ENCODE measurements at regions not wholly inside any gene's neighbourhood (a gene's known extent, or its start where the extent isn't known, plus 50 kb on each side); places are given as distances from the start of the nearest gene placed in this dataset.

DNA sequence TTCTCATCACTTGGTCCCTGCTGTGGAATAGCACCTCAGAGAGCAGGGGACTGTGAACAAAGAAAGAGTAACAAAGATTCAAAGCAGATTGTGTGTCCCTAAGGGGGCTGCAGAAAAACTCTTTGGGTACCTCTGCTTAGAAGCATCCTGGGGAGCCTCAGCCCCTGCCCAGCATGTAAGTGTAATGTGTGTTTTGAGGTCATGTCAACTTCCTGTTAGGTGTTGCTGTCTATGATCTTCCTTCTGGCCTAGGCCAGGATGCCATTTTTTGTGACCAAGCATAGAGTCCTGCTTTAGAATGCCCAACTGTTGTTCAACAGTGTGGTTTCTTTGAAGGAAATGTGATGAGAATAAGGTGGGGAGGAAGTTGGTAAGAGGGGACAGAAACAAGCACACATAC, 77.1 kb upstream of the BCL6 start:
- TF ChIP-seq, protein P1, sequence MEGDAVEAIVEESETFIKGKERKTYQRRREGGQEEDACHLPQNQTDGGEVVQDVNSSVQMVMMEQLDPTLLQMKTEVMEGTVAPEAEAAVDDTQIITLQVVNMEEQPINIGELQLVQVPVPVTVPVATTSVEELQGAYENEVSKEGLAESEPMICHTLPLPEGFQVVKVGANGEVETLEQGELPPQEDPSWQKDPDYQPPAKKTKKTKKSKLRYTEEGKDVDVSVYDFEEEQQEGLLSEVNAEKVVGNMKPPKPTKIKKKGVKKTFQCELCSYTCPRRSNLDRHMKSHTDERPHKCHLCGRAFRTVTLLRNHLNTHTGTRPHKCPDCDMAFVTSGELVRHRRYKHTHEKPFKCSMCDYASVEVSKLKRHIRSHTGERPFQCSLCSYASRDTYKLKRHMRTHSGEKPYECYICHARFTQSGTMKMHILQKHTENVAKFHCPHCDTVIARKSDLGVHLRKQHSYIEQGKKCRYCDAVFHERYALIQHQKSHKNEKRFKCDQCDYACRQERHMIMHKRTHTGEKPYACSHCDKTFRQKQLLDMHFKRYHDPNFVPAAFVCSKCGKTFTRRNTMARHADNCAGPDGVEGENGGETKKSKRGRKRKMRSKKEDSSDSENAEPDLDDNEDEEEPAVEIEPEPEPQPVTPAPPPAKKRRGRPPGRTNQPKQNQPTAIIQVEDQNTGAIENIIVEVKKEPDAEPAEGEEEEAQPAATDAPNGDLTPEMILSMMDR (IDR thresholded peaks at IDR 0.05) = no peak
- TF ChIP-seq, protein P2, sequence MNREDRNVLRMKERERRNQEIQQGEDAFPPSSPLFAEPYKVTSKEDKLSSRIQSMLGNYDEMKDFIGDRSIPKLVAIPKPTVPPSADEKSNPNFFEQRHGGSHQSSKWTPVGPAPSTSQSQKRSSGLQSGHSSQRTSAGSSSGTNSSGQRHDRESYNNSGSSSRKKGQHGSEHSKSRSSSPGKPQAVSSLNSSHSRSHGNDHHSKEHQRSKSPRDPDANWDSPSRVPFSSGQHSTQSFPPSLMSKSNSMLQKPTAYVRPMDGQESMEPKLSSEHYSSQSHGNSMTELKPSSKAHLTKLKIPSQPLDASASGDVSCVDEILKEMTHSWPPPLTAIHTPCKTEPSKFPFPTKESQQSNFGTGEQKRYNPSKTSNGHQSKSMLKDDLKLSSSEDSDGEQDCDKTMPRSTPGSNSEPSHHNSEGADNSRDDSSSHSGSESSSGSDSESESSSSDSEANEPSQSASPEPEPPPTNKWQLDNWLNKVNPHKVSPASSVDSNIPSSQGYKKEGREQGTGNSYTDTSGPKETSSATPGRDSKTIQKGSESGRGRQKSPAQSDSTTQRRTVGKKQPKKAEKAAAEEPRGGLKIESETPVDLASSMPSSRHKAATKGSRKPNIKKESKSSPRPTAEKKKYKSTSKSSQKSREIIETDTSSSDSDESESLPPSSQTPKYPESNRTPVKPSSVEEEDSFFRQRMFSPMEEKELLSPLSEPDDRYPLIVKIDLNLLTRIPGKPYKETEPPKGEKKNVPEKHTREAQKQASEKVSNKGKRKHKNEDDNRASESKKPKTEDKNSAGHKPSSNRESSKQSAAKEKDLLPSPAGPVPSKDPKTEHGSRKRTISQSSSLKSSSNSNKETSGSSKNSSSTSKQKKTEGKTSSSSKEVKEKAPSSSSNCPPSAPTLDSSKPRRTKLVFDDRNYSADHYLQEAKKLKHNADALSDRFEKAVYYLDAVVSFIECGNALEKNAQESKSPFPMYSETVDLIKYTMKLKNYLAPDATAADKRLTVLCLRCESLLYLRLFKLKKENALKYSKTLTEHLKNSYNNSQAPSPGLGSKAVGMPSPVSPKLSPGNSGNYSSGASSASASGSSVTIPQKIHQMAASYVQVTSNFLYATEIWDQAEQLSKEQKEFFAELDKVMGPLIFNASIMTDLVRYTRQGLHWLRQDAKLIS (CRISPR knock-in tag; IDR thresholded peaks at IDR 0.05; ENCODE audit: borderline replicate concordance) = no peak

Measured in WTC11 (cell line).